ENCODE measurements at regions not wholly inside any gene's neighbourhood (a gene's known extent, or its start where the extent isn't known, plus 50 kb on each side); places are given as distances from the start of the nearest gene placed in this dataset.

GRCh38 chr1:94698759-94699502 lies 121.2 kb upstream of the SLC44A3 start:
- H3K4me3 ChIP-seq (ENCODE audit: low read depth, low read length): no peak overlapping the region
- peak; percentile 3 for TF ChIP-seq CTCF (IDR thresholded peaks at IDR 0.05; ENCODE audit: insufficient read depth, low read length)
- DNase-seq (ENCODE audit: low read depth): peak; percentile 88

GRCh38 chr1:94698356-94698755 lies 121.8 kb upstream of the SLC44A3 start:
- TF ChIP-seq CTCF (IDR thresholded peaks at IDR 0.05; ENCODE audit: insufficient read depth, low read length): no peak
- no peak for DNase-seq (ENCODE audit: low read depth)
- no peak overlapping the region for H3K4me3 ChIP-seq (ENCODE audit: low read depth, low read length)

- H3K4me3 ChIP-seq (ENCODE audit: low read depth, low read length): no peak overlapping the region
- no peak for DNase-seq (ENCODE audit: low read depth)
- no peak for TF ChIP-seq CTCF (IDR thresholded peaks at IDR 0.05; ENCODE audit: insufficient read depth, low read length)
Observed at GRCh38 chr1:94697839-94698238, 122.3 kb upstream of the SLC44A3 start.

GRCh38 chr1:94694226-94694915 lies 125.8 kb upstream of the SLC44A3 start:
- no peak overlapping the region for H3K4me3 ChIP-seq (ENCODE audit: low read depth, low read length)
- no peak for TF ChIP-seq CTCF (IDR thresholded peaks at IDR 0.05; ENCODE audit: insufficient read depth, low read length)
- DNase-seq (ENCODE audit: low read depth): no peak

GRCh38 chr1:94693435-94693834 lies 126.7 kb upstream of the SLC44A3 start:
- no peak for DNase-seq (ENCODE audit: low read depth)
- TF ChIP-seq CTCF (IDR thresholded peaks at IDR 0.05; ENCODE audit: insufficient read depth, low read length): no peak
- H3K4me3 ChIP-seq (ENCODE audit: low read depth, low read length): no peak overlapping the region

- H3K4me3 ChIP-seq (ENCODE audit: low read depth, low read length): no peak overlapping the region
- DNase-seq (ENCODE audit: low read depth): no peak
- no peak for TF ChIP-seq CTCF (IDR thresholded peaks at IDR 0.05; ENCODE audit: insufficient read depth, low read length)
Observed at GRCh38 chr1:94693029-94693428, 127.1 kb upstream of the SLC44A3 start.

Measured in fibroblast of the aortic adventitia (primary cell).